ENCODE measurements at regions not wholly inside any gene's neighbourhood (a gene's known extent, or its start where the extent isn't known, plus 50 kb on each side); places are given as distances from the start of the nearest gene placed in this dataset.

DNA sequence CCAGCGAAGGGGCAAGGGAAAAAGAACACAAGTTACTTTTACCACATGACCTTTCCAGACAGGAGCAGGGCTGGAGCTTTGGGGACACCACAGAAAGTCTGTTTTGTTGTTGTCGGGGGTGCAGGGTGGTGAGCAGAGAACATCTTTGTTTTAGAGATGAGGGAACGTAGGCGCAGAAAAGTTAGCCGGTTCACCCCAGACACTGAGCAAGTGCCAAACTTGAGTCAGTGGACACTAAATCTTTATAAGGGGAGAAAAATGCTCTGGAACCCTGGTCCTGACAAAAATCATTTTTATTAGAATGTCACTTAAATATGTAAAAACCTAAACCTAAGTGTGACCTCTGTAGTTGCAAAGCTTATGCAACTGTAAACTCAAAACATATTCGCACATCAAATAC, 126.4 kb upstream of the GAS1 start:
- TF ChIP-seq, protein P1, sequence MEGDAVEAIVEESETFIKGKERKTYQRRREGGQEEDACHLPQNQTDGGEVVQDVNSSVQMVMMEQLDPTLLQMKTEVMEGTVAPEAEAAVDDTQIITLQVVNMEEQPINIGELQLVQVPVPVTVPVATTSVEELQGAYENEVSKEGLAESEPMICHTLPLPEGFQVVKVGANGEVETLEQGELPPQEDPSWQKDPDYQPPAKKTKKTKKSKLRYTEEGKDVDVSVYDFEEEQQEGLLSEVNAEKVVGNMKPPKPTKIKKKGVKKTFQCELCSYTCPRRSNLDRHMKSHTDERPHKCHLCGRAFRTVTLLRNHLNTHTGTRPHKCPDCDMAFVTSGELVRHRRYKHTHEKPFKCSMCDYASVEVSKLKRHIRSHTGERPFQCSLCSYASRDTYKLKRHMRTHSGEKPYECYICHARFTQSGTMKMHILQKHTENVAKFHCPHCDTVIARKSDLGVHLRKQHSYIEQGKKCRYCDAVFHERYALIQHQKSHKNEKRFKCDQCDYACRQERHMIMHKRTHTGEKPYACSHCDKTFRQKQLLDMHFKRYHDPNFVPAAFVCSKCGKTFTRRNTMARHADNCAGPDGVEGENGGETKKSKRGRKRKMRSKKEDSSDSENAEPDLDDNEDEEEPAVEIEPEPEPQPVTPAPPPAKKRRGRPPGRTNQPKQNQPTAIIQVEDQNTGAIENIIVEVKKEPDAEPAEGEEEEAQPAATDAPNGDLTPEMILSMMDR (IDR thresholded peaks at IDR 0.05; ENCODE audit: low read depth, low read length), result no peak
- no peak for TF ChIP-seq EZH2phosphoT487 (IDR thresholded peaks at IDR 0.05; ENCODE audit: low read depth)
